Activated CD8-positive, alpha-beta T cell treated with anti-CD3 and anti-CD28 coated beads for 36 hours (primary cell): ENCODE measurements at regions not wholly inside any gene's neighbourhood (a gene's known extent, or its start where the extent isn't known, plus 50 kb on each side); places are given as distances from the start of the nearest gene placed in this dataset.
"Not testable (repeated sequence)": the region's sequence is repeated elsewhere in the genome, so short reads cannot be mapped to it uniquely, and the experiment has no call there.

Experiments
- ATAC-seq: fragments of 200-7000 bp; cut with Tn5 transposase; one replicate; pipeline ENCODE4 v1.10.0; 2021; ENCODE audit warnings: mild to moderate bottlenecking, moderate library complexity
- CTCF ChIA-PET: fragments of 350-600 bp; sonication (Branson Sonifier 250); formaldehyde crosslinking; loops from one replicate; lab custom pipeline; 2021; ENCODE audit warnings: antibody characterized with exemption; lab: Charles Lee
- POLR2A ChIA-PET: fragments of 350-600 bp; sonication (Branson Sonifier 250); formaldehyde crosslinking; loops from one replicate; lab custom pipeline; 2021; ENCODE audit warnings: antibody characterized with exemption; lab: Charles Lee
- DNase-seq: peaks from one replicate; pipeline ENCODE4 v3.0.0-alpha.2; 2020
- H3K27ac Mint-ChIP-seq: one replicate; pipeline ENCODE4 v1.8.0; 2021; ENCODE audit warnings: mild to moderate bottlenecking, mixed read lengths
- H3K27me3 Mint-ChIP-seq: one replicate; pipeline ENCODE4 v1.8.0; 2021; ENCODE audit warnings: mixed read lengths
- H3K36me3 Mint-ChIP-seq: one replicate; pipeline ENCODE4 v1.8.0; 2021; ENCODE audit warnings: low read depth, mixed read lengths
- H3K4me1 Mint-ChIP-seq: one replicate; pipeline ENCODE4 v1.8.0; 2021; ENCODE audit warnings: low read depth, mixed read lengths
- H3K4me3 Mint-ChIP-seq: one replicate; pipeline ENCODE4 v1.8.0; 2021; ENCODE audit warnings: mild to moderate bottlenecking, moderate library complexity, mixed read lengths
- H3K9me3 Mint-ChIP-seq: one replicate; pipeline ENCODE4 v1.8.0; 2021; ENCODE audit warnings: mixed read lengths
- CTCF ChIP-seq: fragments of 200-600 bp; IDR thresholded peaks from one replicate; pipeline ENCODE4 v1.8.0; 2022; ENCODE audit warnings: antibody characterized with exemption, mild to moderate bottlenecking
- intact Hi-C: fragments of 100-400 bp; cut with micrococcal nuclease; formaldehyde crosslinking; loops from one replicate; pipeline ENCODE4 v1.10.0; 2022

DNA sequence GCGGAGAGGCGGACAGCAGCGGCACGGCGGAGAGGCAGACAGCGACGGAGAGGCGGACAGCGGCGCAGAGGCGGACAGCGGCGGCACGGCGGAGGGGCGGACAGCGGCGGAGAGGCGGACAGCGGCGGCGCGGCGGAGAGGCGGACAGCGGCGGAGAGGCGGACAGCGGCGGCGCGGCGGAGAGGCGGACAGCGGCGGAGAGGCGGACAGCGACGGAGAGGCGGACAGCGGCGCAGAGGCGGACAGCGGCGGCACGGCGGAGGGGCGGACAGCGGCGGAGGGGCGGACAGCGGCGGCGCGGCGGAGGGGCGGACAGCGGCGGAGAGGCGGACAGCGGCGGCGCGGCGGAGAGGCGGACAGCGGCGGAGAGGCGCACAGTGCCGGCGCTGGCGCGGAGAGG lies 393.6 kb downstream of the GOLGA6L6 start:
- H3K27me3 Mint-ChIP-seq, ATAC-seq, POLR2A ChIA-PET, DNase-seq, H3K9me3 Mint-ChIP-seq, H3K4me1 Mint-ChIP-seq, H3K36me3 Mint-ChIP-seq, CTCF ChIA-PET, H3K4me3 Mint-ChIP-seq, intact Hi-C loops, H3K27ac Mint-ChIP-seq: not testable (repeated sequence)

DNA sequence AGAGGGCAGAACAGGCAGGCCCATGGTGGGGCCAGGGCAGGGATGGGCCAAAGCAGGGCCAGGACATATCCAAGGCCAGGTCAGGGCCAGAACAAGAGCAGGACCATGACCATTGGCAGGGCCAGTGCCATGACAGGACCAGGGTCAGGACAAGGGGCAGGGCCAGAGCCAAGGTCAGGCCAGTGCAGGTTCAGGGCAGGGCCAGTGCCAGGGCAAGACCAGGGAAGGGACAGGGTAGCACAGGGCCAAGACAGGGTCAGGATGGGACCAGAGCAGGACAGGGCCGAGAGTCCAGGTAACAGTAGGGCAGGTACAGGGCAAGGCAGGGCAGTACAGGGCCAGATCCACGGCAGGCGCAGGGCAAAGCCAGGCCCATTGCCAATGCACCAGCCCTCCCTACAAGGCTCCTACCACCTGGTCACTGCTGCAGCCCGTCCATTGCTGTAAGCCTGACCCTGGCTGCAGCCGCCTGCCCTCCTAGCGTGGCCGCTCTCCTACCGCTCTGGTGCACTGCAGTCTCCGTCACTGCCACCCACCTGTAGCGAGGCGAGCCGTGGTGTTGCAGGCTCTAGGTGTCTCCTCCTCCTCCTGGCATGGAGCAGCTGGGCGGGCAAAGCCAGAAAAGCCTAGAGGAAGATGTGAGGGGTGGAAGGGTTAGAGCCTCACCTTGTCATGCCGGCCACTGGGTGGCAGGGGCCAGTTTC lies 397.1 kb downstream of the GOLGA6L6 start:
- H3K27me3 Mint-ChIP-seq, intact Hi-C loops, ATAC-seq, H3K36me3 Mint-ChIP-seq, H3K27ac Mint-ChIP-seq, H3K9me3 Mint-ChIP-seq, H3K4me1 Mint-ChIP-seq, CTCF ChIA-PET, POLR2A ChIA-PET, H3K4me3 Mint-ChIP-seq, DNase-seq: not testable (repeated sequence)

DNA sequence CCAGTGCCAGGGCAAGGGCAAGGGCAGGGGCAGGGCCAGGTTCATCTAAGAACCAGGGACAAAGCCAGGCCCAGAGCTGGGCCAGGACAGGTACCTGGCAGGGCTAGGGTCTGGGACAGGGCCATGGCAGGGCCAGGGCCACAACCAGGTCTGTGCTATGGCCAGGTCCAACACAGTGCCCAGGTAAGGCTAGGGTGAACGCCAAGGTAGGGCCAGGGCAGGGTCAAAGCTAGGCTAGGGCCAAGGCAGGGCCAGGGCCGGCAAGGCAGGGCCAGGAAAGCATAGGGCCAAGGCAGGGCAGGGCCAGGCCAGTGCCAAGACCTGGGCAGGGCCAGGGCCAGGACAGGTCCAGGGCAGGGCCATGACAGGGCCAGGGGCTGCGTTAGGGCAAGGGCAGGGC lies 398.7 kb downstream of the GOLGA6L6 start:
- CTCF ChIA-PET, H3K27ac Mint-ChIP-seq, H3K4me3 Mint-ChIP-seq, H3K36me3 Mint-ChIP-seq, POLR2A ChIA-PET, H3K4me1 Mint-ChIP-seq, H3K27me3 Mint-ChIP-seq, DNase-seq, ATAC-seq, H3K9me3 Mint-ChIP-seq, intact Hi-C loops: not testable (repeated sequence)

DNA sequence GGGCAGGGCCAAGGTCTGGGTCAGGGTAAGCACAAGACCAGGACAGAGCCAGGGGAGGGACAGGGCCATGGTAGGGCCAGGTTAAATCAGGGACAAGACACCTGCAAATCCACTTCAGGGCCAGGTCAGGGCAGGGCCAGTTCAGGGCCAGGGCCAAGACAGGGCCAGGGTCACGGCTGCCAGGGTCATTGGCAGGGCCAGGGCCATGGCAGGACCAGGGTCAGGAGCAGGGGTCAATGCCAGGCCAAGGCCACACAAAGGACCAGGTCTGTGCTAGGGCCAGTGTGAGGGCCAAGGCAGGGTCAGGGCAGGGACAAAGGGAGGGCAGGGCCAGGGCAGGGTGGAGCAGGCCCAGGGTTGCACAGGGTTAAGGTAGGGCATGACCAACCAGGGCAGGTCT lies 399.2 kb downstream of the GOLGA6L6 start:
- DNase-seq, H3K9me3 Mint-ChIP-seq, H3K4me1 Mint-ChIP-seq, CTCF ChIA-PET, H3K36me3 Mint-ChIP-seq, intact Hi-C loops, H3K27me3 Mint-ChIP-seq, H3K4me3 Mint-ChIP-seq, H3K27ac Mint-ChIP-seq, ATAC-seq, POLR2A ChIA-PET: not testable (repeated sequence)

DNA sequence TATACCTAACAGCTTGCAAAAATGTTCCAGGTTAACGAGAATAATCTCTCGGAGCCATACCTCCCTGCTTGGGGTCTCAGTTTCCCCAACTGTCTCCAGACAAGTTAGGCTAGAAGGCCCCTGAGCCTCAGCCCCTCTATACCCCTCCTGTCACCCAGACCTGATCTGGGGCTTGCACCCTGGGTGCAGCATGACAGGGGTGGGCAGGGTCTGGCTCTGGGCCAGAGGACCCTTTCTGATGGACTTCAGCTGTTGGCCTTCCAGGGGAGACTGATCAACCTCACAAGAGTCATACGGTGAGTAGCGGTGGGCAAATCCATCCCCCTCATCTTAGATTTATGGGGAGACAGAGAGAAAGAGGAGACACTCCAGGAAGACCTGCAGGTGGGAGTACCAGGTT lies 416.9 kb downstream of the GOLGA6L6 start:
- H3K9me3 Mint-ChIP-seq, H3K4me3 Mint-ChIP-seq, H3K27ac Mint-ChIP-seq, POLR2A ChIA-PET, H3K27me3 Mint-ChIP-seq, DNase-seq, CTCF ChIA-PET, intact Hi-C loops, ATAC-seq, H3K4me1 Mint-ChIP-seq, H3K36me3 Mint-ChIP-seq: not testable (repeated sequence)

DNA sequence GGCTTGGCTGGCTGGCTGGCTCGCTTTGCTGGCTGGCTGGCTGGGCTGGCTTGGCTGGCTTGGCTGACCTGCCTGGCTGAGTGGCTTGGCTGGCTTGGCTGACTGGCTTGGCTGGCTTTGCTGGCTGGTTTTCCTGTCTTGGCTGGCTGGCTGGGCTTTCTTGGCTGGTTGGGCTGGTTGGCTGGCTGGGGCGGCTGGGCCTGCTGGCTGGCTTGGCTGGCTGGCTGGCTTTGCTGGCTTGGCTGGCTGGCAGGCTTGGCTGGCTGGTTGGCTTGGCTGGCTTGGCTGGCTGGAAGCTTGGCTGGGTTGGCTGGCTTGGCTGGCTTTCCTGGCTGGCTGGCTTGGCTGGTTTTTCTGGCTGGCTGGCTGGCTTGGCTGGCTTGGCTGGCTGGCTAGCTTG lies 435.6 kb downstream of the GOLGA6L6 start:
- intact Hi-C loops, result no loop called here
- CTCF ChIA-PET, result no interaction called here

DNA sequence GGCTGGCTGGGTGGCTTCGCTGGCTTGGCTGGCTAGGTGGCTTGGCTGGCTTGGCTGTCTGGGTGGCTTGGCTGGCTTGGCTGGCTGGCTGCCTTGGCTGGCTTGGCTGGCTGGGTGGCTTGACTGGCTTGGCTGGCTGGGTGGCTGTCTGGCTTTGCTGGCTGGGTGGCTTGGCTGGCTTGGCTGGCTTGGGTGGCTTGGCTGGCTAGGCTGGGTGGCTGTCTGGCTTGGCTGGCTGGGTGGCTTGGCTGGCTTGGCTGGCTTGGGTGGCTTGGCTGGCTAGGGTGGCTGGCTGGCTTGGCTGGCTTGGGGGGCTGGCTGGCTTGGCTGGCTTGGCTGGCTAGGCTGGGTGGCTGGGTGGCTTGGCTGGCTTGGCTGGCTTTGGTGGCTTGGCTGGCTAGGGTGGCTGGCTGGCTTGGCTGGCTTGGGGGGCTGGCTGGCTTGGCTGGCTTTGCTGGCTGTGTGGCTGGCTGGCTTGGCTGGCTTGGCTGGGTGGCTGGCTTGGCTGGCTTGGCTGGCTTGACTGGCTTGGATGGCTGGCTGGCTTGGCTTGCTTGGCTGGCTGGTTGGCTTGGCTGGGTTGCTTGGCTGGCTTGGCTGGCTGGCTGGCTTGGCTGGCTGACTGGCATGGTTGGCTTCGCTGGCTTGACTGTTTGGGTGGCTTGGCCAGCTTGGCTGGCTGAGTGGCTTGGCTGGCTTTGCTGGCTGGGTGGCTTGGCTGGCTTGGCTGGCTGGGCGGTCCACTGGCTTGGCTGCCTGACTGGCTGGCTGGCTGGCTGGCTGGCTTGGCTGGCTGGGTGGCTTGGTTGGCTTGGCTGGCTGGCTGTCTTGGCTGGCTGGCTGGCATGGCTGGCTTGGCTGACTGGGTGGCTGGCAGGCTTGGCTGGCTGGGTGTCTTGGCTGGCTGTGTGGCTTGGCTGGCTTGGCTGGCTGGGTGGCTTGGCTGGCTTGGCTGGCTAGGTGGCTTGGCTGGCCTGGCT lies 436.3 kb downstream of the GOLGA6L6 start:
- H3K9me3 Mint-ChIP-seq, intact Hi-C loops, H3K27ac Mint-ChIP-seq, H3K4me1 Mint-ChIP-seq, H3K4me3 Mint-ChIP-seq, ATAC-seq, DNase-seq, H3K27me3 Mint-ChIP-seq, CTCF ChIA-PET, H3K36me3 Mint-ChIP-seq, POLR2A ChIA-PET: not testable (repeated sequence)

More for the DNA sequence above, 435.6 kb downstream of the GOLGA6L6 start:
- H3K4me3 Mint-ChIP-seq, result no peak overlapping the region
- DNase-seq (no peak), ATAC-seq (no peak)
- POLR2A ChIA-PET, result no interaction called here
- H3K27ac Mint-ChIP-seq, result no peak overlapping the region
- no peak for TF ChIP-seq CTCF
- no peaks in the 10 kb centered on the region for H3K36me3 Mint-ChIP-seq
- H3K4me1 Mint-ChIP-seq, result no peaks in the 10 kb centered on the region
- no peaks in the 10 kb centered on the region for H3K27me3 Mint-ChIP-seq
- no peaks in the 10 kb centered on the region for H3K9me3 Mint-ChIP-seq

DNA sequence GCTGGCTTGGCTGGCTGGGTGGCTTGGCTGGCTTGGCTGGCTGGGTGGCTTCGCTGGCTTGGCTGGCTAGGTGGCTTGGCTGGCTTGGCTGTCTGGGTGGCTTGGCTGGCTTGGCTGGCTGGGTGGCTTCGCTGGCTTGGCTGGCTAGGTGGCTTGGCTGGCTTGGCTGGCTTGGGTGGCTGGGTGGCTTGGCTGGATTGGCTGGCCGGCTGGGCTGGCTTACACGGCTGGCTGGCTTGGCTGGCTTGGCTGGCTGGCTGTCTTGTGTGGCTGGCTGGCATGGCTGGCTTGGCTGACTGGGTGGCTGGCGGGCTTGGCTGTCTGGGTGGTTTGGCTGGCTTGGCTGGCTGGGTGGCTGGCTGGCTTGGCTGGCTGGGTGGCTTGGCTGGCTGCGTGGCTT lies 437.0 kb downstream of the GOLGA6L6 start:
- DNase-seq, H3K9me3 Mint-ChIP-seq, CTCF ChIA-PET: not testable (repeated sequence)

GRCh38 chr15:20102862-20103261 lies 438.7 kb downstream of the GOLGA6L6 start:
- intact Hi-C loops, H3K36me3 Mint-ChIP-seq, H3K4me1 Mint-ChIP-seq, H3K9me3 Mint-ChIP-seq, H3K27ac Mint-ChIP-seq, CTCF ChIA-PET, DNase-seq, POLR2A ChIA-PET, H3K4me3 Mint-ChIP-seq, H3K27me3 Mint-ChIP-seq, ATAC-seq: not testable (repeated sequence)

More for the DNA sequence above, 437.0 kb downstream of the GOLGA6L6 start:
- ATAC-seq, H3K4me1 Mint-ChIP-seq, H3K27me3 Mint-ChIP-seq, POLR2A ChIA-PET, H3K36me3 Mint-ChIP-seq, H3K27ac Mint-ChIP-seq, H3K4me3 Mint-ChIP-seq, intact Hi-C loops: not testable (repeated sequence)

GRCh38 chr15:20102209-20102608 lies 439.4 kb downstream of the GOLGA6L6 start:
- ATAC-seq, CTCF ChIA-PET, POLR2A ChIA-PET, H3K4me1 Mint-ChIP-seq, intact Hi-C loops, H3K27me3 Mint-ChIP-seq, H3K4me3 Mint-ChIP-seq, H3K27ac Mint-ChIP-seq, H3K36me3 Mint-ChIP-seq, H3K9me3 Mint-ChIP-seq, DNase-seq: not testable (repeated sequence)

- DNase-seq, H3K36me3 Mint-ChIP-seq, H3K9me3 Mint-ChIP-seq, H3K27ac Mint-ChIP-seq, H3K27me3 Mint-ChIP-seq, H3K4me1 Mint-ChIP-seq, POLR2A ChIA-PET, ATAC-seq, intact Hi-C loops, CTCF ChIA-PET, H3K4me3 Mint-ChIP-seq: not testable (repeated sequence)
These were observed 440.3 kb downstream of the GOLGA6L6 start for GRCh38 chr15:20101281-20101680.
